GM19438 (cell line): ENCODE measurements at regions not wholly inside any gene's neighbourhood (a gene's known extent, or its start where the extent isn't known, plus 50 kb on each side); places are given as distances from the start of the nearest gene placed in this dataset.
"Not testable (repeated sequence)": the region's sequence is repeated elsewhere in the genome, so short reads cannot be mapped to it uniquely, and the experiment has no call there.

Experiments
- ATAC-seq: cut with Tn5 transposase; IDR thresholded peaks from one replicate; pipeline ENCODE4 v1.9.1; 2021; ENCODE audit warnings: low read depth; ENCODE audit not compliant: unreplicated experiment

DNA sequence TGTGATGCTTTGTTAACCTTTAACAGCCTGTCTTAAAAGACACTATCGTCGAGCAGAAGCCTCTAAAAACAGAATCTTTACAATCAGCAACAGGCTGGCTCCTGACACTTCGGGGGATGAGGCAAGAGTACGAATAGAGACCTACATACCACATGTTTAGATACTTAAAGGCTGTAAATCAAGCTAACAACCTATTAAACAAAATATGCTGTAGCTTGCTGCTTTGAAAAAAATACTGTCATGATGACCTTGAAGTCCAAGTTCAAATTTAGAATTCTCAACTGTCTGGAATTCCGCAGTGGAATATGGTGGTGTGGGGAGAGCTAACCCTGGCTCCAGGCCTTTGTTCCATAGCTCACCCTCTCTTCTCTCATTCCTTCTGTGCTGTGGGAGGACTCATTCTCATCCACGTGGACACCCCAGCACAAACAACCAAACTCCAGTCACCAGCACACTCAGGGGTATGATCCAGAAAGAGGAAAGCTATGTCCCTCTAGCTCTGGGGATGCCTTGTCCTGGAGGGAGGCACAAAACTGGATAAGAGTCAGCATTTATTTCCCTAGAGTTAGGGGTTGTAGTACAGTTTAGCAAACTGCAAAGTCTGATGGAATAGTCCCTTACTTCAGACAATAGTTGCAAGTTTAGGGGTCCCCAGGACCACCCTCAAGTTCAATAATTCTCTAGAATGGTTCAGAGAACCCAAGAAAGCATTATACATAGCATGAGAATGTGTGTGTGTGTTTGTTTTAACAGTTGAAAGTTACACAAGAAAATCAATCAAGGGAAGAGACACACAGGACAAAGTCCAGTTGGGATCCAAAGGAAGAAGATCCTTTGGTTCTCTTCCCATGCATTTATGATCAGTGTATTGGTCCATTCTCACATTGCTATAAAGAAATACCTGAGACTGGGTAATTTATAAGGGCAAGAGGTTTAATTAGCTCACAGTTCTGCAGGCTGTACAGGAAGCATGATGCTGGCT, 196.1 kb upstream of the SVIL start:
- ATAC-seq: no peak

DNA sequence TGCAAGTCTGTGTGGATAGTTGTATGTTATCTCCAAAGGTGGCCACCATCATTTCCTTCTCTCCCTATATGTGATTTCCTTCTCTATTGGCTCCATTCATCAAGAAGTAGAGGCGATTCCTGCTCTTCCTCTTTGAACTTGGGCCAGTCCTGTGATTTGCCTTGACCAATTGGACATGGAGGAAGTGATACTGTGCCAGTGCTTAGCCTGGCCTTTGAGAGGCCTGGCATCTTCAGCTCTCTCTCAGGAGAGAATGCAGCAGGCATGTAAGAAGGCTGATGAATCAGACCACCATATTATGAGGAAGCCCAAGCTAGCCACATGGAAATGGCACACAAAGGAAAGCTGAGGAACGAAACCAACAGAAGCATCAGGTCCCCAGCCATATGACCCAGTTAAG, 195.0 kb upstream of the SVIL start:
- ATAC-seq: no peak

DNA sequence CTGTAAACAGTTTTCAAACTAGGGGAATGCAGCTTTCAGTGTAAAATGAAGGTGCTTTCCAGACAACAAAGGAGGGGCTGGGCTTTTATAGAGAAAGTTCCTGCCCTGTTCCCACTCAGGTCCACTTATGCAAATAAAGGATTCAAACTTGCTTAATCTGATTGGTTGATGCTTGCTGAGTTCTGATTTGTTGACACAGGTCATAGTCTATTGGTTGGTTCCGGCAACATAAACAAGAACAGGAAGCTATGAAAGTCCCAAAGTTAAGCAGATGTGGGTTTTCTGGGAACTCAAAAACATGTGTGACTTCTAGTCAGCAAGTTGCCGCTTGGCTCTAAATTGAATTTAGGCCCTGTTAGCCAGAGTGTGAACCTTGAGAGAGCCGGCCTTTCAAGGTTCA, 194.2 kb upstream of the SVIL start:
- no peak for ATAC-seq

DNA sequence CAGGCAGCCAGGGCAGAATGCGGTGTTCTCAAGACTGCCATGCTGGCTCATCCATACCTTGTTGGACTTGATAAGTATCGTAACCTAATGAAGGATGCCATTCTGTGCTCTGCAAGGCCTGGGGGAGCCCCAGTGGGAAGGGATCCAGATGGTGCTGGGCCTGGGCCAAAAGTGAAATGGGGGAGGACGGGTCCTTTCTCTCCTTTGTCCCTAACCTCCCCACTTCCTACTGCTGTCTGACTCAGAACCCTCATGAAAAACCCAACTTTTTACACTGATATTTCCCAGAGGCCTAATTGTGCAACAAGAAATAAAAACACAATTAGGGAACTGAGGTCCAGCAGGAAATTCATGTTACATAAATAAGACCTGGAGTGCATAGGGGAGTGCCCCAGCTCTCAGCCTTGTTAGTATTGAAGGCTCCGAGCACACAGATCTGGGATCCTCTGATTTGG, 193.7 kb upstream of the SVIL start:
- ATAC-seq: no peak

DNA sequence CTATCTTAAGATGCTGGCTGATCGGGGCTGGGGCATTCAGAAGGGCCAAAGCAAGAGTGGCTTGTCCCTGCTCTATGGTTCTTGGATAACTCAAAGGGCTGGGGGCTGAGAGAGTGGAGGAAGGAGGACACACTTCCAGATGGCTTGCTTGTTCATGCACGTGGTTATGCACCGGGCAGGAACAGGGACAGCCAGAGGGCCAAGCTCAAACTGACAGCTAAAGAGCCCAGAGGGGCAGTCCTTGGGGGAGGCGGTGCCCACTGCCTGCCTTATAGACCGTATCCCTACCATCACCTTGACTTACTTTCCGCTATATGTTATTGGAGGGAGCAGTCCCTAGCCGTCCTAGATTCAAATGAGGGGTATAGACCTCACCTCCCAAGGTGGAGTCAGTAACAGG, 192.7 kb upstream of the SVIL start:
- no peak for ATAC-seq

DNA sequence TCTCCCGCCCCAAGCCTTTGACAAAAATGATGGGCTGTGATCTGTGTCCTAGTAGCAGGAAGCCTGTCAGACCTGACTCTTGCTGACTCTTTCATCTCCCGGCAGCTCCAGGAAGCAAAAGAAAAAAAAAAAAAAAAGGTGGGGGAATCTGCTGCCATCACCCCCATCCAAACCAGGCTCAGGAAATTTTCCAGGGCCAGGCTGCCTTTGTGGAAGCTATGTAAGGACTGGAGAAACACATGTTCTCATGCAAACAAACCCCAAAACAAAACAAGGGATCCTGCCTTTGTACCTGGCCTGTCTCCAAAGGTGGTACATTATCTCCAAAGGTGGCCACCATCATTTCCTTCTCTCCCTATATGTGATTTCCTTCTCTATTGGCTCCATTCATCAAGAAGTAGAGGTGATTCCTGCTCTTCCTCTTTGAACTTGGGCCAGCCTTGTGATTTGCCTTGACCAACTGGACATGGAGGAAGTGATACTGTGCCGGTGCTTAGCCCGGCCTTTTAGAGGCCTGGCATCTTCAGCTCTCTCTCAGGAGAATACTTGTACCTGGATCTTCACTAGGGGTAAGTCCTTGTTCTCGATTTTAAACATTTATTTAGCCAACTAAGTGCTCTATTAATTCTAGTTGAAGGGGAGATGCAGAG, 192.2 kb upstream of the SVIL start:
- ATAC-seq: no peak

DNA sequence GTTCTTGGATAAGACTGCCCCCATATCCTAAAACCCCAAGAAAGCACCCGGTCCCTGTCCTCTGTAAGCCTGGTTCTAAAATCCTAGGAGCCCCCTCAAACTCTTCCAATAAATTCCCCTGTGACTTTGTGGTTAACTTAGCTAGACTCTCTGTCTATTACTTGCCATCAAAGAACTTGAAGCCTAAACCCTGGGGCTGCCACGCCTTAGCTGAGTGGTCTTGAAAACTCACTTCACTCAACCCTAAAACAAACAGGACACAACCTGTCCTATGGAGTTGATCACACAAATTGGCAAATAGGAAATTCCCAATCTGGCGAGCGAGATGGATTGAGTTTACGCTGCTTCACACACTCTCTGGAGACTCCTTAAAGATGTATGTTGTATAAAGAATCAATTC, 191.4 kb upstream of the SVIL start:
- no peak for ATAC-seq

DNA sequence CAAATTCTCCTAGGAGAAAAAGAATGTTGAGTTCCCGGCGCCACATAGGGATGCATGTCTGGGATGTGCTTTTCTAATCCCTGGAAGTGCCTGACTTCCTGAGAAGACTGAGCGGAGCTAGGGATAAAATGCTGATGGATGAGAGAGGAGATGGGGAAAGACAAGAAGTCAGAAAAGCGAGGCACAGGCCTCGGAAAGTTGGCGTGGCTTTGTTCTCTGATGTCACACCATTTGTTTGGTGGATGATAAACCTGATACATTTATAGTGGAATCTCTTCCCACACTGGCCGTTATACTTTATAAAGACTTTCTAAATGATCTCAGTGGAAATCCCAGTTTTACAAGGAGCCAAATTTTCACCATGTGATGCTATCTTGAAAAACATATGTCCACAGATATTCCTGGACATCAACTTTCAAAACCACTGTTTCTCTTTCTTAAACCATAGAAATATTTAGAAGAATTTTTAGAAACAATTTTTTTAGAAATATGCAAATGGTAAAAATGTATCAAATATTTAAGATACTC, 188.8 kb upstream of the SVIL start:
- ATAC-seq: no peak

DNA sequence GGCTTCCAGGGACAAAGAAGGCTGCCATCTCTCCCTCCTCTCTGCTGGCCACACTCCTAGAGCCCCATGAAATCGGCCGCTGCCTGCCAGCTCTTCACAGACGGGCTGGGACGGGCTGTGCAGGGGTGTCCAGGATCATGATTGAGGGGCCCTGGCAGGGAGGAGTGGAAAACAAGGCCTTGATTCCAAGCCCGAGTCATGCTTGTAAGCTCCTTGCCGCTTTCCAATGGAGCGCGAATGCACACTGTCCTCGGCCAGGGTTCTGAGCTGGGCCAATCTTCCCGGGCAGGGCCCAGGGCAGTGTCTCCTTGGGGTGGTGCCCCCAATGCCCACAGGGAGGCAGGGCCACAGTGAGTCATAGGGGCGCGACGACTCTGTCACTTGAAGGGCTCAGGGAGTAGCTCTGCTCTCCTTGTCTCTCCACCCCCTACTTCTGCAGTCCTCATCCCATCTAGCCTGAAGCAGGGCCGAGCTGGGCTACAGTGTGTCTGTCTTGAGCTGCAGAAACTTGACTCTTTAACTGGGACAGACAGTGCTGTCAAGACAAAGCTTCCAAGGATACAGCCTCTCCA, 186.2 kb upstream of the SVIL start:
- ATAC-seq: no peak

DNA sequence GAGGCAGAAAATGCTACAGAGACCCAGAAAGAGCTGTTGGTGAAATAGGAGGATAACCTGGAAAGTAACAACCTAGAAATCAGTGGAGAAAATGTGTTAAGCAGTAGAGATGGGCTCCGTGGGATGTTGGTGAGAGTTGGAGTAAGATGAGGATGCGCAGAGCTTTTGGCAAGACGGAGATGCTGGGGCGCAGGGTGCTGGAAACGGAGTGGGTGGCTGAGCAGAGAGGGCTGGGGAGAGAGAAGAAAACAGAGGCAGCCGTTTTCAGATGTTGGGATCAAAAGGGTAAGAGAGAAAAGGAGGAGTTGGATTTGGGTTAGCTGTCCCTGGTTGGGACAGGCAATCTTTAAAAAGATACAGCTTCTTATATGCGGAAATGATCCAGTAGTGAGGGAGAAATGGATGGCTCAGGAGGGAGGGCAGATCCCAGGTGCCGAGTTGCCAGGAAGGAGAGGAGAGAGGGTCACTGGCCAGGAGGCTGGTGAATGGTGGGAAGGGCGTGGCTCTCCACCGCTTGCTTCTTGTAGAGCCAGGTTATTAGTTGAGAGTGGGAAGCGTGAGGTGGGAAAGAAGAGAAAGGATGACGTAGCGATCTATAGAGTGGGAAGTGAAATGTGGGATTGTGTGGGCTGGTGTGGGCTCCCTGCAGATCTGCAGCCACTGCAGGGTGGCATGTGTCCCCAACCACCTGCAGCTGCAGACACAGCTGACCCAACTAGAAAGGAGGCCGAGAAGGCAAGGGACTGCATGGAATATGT, 182.2 kb upstream of the SVIL start:
- no peak for ATAC-seq

DNA sequence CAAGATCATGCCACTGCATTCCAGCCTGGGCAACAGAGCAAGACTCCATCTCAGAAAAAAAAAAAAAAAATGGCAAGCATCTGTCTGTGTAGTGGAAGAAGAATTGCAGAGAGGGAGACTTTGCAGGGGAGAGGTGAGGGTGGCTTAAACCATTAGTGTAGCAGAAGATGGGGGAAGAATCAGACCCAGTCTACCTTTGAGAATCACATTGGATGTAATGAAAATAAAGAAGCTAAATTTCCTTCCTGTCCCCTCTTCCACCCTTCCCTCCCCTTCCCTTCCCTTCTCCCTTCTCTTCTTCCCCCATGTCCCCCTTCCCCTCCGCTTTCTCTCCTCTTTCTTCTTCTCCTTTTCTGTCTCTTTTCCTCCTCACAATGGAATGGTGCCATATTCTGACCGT, 180.8 kb upstream of the SVIL start:
- no peak for ATAC-seq

DNA sequence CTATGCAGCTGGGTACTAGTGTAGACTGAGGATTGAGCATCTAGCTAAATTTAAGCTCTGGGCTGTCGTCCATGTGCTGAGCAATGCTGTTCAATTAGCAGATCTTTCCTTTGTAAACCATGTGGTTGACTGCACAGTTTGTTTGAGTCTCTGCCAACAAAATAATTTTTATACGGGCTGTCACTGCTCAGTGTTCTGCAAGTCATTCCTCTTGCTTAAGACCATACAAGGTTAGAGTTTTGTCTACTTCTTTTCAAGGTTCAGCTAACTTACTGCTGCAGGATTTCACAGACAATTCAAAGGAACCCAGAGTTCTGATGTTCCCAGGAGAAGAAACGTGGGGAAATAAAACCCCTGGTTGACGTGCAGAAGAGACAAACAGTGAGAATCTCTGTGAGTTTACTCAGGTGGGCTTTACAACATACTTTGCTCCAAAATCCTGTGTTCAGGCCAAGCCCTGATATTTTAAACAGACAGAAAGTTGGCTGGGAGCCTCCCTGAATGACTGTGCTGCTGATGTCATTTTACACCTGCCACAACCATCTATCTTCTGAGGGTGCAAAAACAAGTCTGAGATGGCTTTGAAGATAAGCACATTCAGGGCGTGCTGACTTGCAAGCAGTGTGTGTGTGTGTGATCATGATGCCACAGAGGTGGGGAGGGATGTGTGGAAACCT, 177.1 kb upstream of the SVIL start:
- ATAC-seq: no peak

DNA sequence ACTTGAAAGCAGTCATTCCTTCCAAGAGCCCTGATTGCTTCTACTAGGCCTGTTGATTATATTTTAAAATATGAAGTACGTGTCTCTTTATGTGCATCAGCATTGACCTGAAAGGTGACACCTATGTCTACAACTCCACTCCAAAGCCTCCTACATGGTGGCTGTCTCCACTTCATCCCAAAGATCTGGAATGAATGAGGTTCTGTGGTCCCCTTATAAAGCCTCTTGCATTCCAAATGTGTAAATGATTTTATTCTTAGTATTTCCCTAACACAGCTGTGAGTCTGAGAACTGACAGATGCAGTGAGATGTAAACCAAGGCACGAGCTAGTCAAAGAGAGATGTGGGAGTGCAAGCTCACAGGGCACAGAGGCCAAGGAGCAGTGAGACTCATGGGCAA, 176.0 kb upstream of the SVIL start:
- ATAC-seq: no peak

DNA sequence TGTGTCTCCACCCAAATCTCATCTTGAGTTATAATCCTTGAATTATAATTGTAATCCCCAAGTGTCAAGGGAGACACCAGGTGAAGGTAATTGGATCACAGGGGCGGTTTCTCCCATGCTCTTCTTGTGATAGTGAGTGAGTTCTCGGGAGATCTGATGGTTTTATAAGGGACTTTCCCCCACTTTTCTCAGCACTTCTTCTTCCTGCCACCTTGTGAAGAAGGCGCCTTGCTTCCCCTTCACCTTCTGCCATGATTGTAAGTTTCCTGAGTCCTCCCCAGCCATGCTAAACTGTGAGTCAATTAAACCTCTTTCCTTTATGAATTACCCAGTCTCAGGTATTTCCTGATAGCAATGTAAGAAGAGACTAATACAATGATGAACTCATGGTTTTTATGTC, 175.5 kb upstream of the SVIL start:
- not testable (repeated sequence) for ATAC-seq

DNA sequence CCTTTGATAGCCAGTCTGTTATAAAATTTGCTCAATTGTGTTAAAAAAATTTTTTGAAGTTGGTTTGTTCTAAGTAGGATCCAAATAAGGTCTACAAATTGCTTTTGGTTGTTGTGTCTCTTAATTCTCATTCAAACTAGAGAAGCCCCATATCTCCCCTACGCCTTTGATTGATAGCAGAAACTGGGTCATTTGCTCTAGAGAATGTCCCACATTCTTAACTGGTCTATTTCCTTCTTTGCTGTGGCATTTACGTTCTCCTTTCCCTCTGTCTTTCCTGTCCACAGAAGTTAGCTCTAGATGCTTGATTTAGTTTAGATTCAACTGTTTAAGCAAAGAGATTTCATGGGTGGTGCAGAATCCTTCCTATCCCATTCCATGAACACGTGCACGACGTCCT, 174.6 kb upstream of the SVIL start:
- no peak for ATAC-seq

DNA sequence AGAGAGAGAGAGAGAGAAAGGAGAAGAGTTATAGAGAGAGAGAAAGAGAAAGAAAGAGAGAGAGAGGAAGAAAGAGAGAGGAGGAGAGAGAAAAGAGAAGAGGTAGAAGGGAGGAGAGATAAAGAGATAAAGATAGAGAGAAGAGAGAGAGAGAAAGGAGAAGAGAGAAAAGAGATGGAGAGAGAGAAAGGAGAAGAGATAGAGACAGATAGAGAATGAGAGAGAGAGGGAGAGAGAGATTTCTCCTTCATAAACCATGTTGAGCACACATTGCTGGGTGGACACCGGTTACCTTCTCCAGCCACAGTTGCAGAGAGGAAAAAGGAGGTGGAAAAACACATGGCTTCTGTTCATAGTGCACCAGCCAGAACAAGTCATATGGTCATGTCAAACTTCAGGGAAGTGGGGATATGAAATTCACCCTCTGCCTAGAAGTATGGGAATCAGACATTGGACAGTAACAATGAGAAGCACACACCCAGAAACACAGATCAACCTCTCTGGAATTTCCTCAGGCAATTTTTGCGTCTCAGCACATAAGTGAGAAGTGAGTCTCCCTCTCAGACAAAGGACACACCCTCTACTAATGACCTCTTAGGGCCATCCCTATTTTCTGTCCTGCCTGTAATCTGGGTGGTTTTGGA, 172.5 kb upstream of the SVIL start:
- no peak for ATAC-seq

DNA sequence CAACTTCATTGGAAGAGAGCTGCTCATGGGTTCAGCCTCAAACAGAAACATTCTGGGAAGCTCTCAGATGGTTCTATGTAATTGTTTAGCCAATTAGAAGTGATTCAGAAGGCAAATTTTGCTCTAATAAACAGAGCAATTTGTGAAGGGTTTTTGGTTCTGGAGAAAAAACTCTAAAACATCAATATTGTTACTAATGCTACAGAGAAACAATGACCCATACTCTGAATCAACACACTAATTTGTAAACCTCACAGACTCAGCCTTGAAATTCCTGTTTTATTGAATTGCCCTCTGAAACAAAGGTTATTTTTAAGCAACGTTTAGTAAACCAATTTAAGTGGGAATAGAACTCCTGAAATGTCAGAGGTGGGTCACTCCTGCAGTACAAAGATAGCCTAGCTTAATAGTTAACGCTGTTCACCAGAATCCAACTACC, 171.6 kb upstream of the SVIL start:
- ATAC-seq: no peak

DNA sequence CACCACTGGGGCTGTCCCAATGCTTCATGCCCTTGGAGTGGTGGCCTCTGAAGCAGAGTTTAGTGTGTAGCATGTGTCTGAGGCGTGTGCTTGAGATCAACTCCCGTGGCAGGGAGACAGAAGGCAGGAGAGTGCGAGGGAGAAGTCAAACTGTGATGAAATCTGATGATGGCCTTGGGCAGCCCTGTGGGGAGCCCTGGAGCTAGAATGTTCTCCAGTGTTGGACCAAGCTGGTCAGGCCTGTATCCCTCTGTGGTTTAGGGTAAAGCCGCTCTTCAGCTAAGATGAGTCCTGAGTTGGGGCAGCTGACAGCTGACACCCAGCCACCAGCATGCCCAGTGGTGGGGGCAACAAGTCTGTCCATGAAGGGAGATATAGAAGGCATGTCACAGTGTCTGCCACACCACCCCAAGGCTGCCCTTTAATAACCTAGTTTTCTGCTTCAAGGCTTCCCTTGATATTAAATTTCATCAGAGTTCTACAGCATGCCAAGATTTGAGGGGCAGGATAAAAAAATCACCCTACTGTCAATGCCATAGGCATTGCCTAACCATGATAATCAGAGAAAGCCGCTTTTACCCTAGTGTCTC, 170.5 kb upstream of the SVIL start:
- no peak for ATAC-seq
